Sigmoid colon (tissue), 4 donors: ENCODE measurements at regions not wholly inside any gene's neighbourhood (a gene's known extent, or its start where the extent isn't known, plus 50 kb on each side); places are given as distances from the start of the nearest gene placed in this dataset.

Source experiments
- CTCF ChIP-seq, 4 experiments: fragments of 450-650 bp in 3 of 4; fragments of 200-600 bp in 1 of 4; IDR thresholded peaks; one replicate each; pipeline ENCODE4 v1.5.1; 2016 to 2019; ENCODE audit warnings: antibody characterized with exemption in 4 of 4, mild to moderate bottlenecking in 3 of 4, moderate library complexity in 2 of 4
- EP300 ChIP-seq, 4 donors: sonication (generic); formaldehyde crosslinking; IDR thresholded peaks; one replicate each; pipeline ENCODE4 v1.6.1; 2017; ENCODE audit warnings: antibody characterized with exemption in 4 of 4
- POLR2A ChIP-seq, 2 donors: fragments of 450-650 bp; IDR thresholded peaks; one replicate each; pipeline ENCODE4 v1.6.1; 2016; ENCODE audit warnings: antibody characterized with exemption in 2 of 2, mild to moderate bottlenecking in 2 of 2, moderate library complexity in 2 of 2
- POLR2AphosphoS5 ChIP-seq, 4 donors: sonication (generic); formaldehyde crosslinking; IDR thresholded peaks; one replicate each; pipeline ENCODE4 v1.6.1; 2017; ENCODE audit warnings: antibody characterized with exemption in 4 of 4

- TF ChIP-seq CTCF (IDR thresholded peaks at IDR 0.05) (no peak), EP300 (IDR thresholded peaks at IDR 0.05) (no peak), POLR2A (IDR thresholded peaks at IDR 0.05) (no peak), POLR2AphosphoS5 (IDR thresholded peaks at IDR 0.05) (no peak)
These were observed 79.4 kb upstream of the OTX2 start for GRCh38 chr14:56889705-56890104.
